KG1 (cell line): ENCODE measurements at regions not wholly inside any gene's neighbourhood (a gene's known extent, or its start where the extent isn't known, plus 50 kb on each side); places are given as distances from the start of the nearest gene placed in this dataset.
"Not testable (repeated sequence)": the region's sequence is repeated elsewhere in the genome, so short reads cannot be mapped to it uniquely, and the experiment has no call there.

Experiments used
- DNase-seq: peaks from one replicate; lab custom pipeline; 2025; lab: John Stamatoyannopoulos, UW

DNA sequence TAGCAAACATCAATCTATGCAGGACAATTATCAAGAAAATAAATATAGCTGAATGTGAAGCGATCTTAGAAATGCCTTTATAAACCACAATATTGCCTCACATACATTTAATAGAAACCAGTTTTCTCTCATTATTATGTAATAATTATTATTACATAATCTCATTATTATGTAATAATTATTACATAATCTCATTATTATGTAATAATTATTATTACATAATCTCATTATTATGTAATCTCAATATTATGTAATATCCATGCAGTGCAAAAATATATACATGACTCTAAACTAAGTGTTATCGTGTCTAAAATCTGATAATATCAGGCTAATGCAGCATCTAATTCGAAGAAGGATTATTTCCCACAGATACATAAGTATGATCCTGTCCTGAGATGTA lies 563.9 kb upstream of the SEMA6A start:
- DNase-seq = no peak

DNA sequence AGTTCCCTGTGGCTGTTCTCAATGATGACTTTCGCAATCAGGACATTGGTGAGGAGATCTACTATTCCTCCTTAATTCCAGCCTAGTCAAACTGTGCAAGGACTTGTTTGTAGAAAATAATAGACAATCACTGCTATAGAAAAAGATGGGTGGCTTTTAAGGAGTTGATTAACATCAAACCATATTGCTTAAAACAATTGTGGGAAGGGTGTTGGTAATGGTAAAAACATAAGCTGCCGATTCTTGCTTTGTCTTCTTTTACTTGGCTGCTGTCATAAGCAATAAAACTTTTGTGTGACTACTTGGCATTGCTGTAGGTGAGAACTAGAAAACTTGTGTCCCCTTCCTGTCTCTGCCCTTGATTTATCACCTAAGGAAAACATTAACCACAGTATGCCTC lies 561.2 kb upstream of the SEMA6A start:
- no peak for DNase-seq

DNA sequence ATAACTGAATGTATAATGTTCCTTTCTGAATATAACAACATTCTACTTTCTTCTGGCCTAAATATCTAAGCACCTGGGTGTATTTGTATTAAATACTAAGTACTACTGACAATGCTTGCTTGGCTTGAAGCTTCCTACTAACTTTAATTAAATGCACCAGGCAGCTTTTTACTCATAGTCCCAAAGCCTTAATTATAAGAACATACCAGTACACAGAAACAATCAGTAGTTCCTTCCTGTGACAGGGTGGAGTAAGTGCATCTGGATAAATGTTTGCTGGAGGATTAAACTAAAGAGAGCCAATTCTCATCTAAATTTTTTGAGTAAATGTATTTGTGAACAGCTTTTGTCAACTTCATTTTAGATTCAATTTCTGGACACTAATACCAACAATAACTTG lies 558.6 kb upstream of the SEMA6A start:
- no peak for DNase-seq

- DNase-seq = no peak
Measured at GRCh38 chr5:117131876-117132275, 557.3 kb upstream of the SEMA6A start.

GRCh38 chr5:117131048-117131679 lies 556.5 kb upstream of the SEMA6A start:
- no peak for DNase-seq

GRCh38 chr5:117118499-117118898 lies 543.9 kb upstream of the SEMA6A start:
- no peak for DNase-seq

DNA sequence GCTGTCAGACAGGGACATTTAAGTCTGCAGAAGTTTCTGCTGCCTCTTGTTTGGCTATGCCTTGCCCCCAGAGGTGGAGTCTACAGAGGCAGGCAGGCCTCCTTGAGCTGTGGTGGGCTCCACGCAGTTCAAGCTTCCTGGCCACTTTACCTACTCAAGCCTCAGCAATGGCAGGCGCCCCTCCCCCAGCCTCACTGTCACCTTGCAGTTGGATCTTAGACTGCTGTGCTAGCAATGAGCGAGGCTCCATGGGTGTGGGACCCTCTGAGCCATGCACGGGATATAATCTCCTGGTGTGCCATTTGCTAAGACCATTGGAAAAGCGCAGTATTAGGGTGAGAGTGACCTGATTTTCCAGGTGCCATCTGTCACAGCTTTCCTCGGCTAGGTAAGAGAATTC lies 542.7 kb upstream of the SEMA6A start:
- not testable (repeated sequence) for DNase-seq

DNA sequence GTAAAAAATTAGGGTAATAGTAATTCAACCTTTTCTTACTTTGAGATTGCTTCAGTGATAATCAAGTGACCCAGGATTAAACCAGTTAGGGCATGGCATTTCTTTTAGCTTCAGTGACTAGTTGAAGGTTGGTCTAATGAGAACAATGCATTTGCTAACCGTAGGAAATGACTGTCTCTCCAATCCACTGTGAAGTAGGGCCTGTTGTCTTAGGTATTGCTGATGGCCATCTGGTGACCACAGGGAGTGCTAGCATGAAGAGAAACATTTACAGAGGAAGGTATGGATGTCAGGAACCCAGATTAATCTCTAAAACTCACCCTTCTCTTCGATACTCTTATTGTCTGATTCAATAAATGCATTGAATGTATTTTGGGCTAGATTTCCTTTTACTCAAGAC lies 535.9 kb upstream of the SEMA6A start:
- no peak for DNase-seq

DNA sequence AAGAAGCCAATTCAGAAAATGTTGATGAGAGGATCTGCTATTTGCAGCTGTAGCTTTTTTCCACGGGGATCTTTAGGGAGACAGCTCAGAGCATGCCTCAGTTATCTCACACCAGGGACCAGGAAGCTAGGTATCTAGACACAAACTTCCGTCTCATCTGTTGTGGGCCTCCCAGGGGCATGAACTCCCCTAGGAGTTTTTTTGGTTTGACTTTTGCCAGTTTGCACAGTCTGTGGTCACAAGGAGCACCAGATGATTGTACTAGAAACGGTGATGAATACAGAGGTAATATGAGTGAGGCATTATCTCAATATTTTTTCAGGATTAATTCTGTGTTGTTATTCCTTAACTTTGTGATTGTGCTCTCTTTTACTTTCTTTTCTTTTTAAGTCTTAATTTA lies 533.2 kb upstream of the SEMA6A start:
- DNase-seq = no peak

- no peak for DNase-seq
Measured at GRCh38 chr5:117103703-117104102, 529.1 kb upstream of the SEMA6A start.

GRCh38 chr5:117102591-117102990 lies 528.0 kb upstream of the SEMA6A start:
- no peak for DNase-seq

DNA sequence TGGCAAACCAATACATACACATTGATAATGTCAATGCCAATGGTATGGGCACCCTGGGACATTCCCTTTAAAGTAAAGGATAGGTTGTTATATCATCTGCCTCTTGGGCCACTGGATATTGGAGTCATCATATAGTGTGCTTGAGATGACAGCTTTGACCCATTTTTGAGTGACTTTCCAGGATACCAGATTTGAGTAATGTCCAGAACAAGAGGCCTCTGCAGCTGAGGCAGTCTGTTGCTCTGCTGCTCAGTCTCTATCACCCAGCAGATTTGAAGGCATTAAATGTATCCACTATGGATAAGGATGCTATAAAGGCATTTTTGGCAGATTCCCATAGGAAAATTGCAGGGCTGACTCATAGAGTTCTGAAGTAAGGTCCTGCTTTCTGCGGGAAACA lies 525.6 kb upstream of the SEMA6A start:
- no peak for DNase-seq

DNA sequence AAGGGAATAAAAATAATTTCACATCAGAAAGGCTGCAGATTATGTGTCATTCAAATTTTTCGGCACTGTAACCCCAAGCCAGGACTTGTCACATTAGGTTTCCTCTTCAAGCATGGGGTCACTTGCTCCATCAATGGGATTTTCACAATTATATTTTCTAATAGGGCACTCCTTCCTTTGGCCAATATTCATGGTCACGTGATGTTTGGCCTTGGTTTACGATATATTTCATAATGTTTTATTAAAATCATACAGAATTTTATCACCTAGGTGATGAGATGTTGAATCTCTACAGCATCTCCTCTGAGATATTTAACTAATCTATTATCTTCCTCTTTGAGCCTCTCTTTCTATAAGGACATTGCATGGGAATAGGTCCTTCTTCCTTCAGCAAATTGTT lies 523.5 kb upstream of the SEMA6A start:
- no peak for DNase-seq

GRCh38 chr5:117095346-117096332 lies 521.0 kb upstream of the SEMA6A start:
- no peak for DNase-seq

- no peak for DNase-seq
Measured at GRCh38 chr5:117094114-117094815, 519.6 kb upstream of the SEMA6A start.

- no peak for DNase-seq
Measured at GRCh38 chr5:117093653-117094052, 519.0 kb upstream of the SEMA6A start.

DNA sequence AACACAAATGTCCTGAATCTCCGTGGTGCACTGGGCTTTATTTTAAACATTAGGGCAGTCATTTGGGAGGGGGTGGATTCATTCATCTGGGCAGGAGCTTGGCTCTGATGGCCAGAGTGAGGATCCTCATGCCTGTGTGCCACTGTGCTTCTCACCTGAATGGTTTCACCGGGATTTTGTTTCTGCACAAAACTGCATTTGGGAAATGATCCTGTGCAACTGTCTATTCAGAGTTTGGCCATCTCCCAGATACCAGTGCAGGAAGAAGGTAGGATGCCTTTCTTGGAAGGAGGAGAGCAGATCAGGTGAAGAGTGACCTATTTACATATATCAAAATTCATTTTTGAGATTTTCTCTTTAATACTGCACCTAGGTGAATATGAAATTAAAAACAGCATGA lies 514.4 kb upstream of the SEMA6A start:
- no peak for DNase-seq

GRCh38 chr5:117088176-117088575 lies 513.6 kb upstream of the SEMA6A start:
- DNase-seq = no peak

DNA sequence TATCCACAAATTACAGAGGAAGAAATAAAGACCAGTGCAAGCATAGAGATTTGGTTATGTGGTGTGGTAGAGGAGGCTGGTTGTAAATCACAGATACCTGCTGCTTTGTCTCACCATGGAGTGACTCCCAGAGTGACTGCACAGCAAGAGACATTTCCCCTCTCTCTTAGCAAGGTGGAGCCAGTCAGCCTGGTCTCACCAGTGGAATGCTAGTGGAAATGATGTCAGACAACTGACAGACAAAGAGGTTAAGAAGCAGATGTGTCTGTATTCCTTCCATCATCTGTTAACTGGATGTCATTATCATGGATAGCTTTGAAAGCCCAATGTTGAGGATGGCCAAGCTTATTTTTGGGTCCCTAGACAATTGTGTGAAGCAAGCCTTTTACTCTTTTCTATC lies 509.4 kb upstream of the SEMA6A start:
- DNase-seq = no peak

DNA sequence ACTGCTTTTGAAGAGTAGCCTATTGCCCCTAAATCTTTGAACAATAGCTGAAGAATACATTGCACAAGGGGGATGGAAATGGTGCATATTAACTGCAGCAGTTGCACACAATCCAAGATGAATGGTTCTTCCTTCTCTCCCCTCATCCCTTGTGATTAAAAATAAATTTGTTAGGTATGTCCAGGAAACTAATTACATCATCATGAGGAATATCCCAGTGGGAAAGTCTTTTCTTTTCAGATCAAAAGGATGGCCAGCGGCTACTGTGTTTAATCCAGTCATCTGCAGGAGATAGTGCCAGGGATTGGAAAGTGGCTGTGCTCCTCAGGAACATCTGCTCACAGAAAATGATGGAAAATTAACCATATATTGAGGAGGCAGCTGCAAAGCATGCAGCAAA lies 508.4 kb upstream of the SEMA6A start:
- no peak for DNase-seq

DNA sequence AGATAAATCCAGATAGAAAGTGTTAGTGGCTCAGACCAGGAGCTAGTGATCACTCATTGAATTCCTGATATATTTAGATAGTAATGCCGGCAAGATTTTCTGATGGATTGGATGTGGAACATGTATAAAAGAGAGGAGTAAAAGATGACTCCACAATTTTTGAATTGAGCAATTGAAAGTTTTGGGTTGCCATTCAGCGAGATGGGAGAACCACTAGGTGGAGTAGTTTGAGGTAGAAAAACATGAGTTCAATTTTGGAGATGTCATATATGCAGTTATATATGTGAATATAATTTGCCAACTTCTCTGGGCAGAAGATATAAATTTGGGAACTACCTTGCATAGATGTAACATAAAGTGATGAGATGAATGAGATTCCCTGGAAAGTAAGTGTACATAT lies 502.5 kb upstream of the SEMA6A start:
- DNase-seq = no peak

DNA sequence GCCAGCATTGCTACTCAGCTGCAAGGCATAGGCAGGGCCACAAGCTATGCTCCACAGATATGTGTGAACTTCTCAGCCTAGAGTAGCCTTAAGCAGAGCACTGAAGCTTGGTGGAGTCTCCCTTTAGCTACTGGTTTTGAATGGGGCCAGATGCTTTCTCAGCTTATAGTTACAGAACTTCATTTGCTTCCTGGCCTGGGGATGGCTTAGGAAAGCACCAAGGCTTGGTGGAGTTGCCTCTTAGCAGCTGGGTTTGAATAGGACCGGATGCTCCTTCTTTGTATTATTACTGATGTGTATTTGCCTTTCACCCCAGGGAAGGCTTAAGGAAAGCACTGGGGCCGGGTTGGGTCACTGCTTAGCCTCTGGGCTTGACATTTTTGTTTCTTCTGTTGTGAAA lies 497.8 kb upstream of the SEMA6A start:
- DNase-seq = no peak

DNA sequence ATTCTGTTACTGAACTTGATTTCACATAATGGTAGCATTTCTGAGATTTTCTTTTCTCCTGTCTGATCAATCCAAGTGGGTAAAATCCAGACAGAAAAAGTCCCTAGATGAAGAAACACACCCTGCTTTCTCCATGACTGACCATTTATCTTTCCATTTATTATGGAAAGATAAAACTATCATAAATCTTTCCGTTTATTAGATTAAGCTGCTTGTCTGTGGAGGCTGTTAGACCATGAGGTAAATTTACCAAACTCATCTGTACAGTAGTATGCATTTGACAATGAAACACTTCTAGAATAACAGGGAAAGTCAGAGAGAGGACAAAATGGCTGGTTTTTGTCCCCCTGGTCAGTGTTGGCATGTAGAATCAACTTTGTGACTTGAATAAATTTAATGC lies 491.2 kb upstream of the SEMA6A start:
- DNase-seq = no peak
